Liver (tissue), 8 donors: ENCODE measurements at regions not wholly inside any gene's neighbourhood (a gene's known extent, or its start where the extent isn't known, plus 50 kb on each side); places are given as distances from the start of the nearest gene placed in this dataset.

Source experiments
- DNase-seq: peaks from one replicate; pipeline ENCODE4 v3.0.0-alpha.2; 2017; ENCODE audit warnings: low spot score
- H3K27ac ChIP-seq, 2 donors: one replicate each; pipeline ENCODE4 v1.7.0; 2013; ENCODE audit warnings: inconsistent platforms in 2 of 2, low read length in 2 of 2, control low read depth in 1 of 2, low read depth in 1 of 2, mild to moderate bottlenecking in 1 of 2
- H3K27me3 ChIP-seq, 4 donors: one replicate each; pipeline versions ENCODE4 v1.6.1 to v1.7.0; 2013; ENCODE audit warnings: low read length in 3 of 4, inconsistent platforms in 1 of 4, mild to moderate bottlenecking in 1 of 4, moderate library complexity in 1 of 4; ENCODE audit not compliant: control insufficient read depth in 4 of 4, insufficient read depth in 4 of 4
- H3K36me3 ChIP-seq, 4 donors: one replicate each; pipeline versions ENCODE4 v1.6.1 to v1.7.0; 2013; ENCODE audit warnings: low read length in 3 of 4, mild to moderate bottlenecking in 3 of 4, low read depth in 1 of 4, moderate library complexity in 1 of 4; ENCODE audit not compliant: control insufficient read depth in 4 of 4, insufficient read depth in 3 of 4
- H3K4me1 ChIP-seq, 4 donors: one replicate each; pipeline versions ENCODE4 v1.6.1 to v1.7.0; 2013; ENCODE audit warnings: low read length in 3 of 4, mild to moderate bottlenecking in 3 of 4, moderate library complexity in 1 of 4; ENCODE audit not compliant: control insufficient read depth in 4 of 4, insufficient read depth in 4 of 4
- H3K4me3 ChIP-seq, 3 donors: one replicate each; pipeline versions ENCODE4 v1.6.1 to v1.7.0; 2013; ENCODE audit warnings: low read length in 3 of 3, control low read depth in 1 of 3, low read depth in 1 of 3, mild to moderate bottlenecking in 1 of 3
- H3K9ac ChIP-seq, 2 donors: one replicate each; pipeline ENCODE4 v1.7.0; 2013; ENCODE audit warnings: low read length in 2 of 2, mild to moderate bottlenecking in 2 of 2, moderate library complexity in 2 of 2, control low read depth in 1 of 2, low read depth in 1 of 2
- H3K9me3 ChIP-seq, 4 donors: one replicate each; pipeline versions ENCODE4 v1.6.1 to v1.7.0; 2013; ENCODE audit warnings: low read length in 3 of 4; ENCODE audit not compliant: control insufficient read depth in 4 of 4
- FOXA1 ChIP-seq: IDR thresholded peaks from 2 replicates; pipeline ENCODE4 v1.6.1; 2016; ENCODE audit warnings: antibody characterized with exemption
- FOXA2 ChIP-seq: IDR thresholded peaks from 2 replicates; pipeline ENCODE4 v1.6.1; 2016; ENCODE audit warnings: antibody characterized with exemption
- GABPA ChIP-seq, 2 donors: IDR thresholded peaks in 1 of 2; conservative IDR thresholded peaks in 1 of 2; 2 replicates each; pipeline ENCODE4 v1.6.1; 2016; ENCODE audit warnings: antibody characterized with exemption in 2 of 2, mild to moderate bottlenecking in 1 of 2, moderate library complexity in 1 of 2
- HNF4A ChIP-seq, 2 donors: conservative IDR thresholded peaks; 2 replicates each; pipeline ENCODE4 v1.6.1; 2016; ENCODE audit warnings: antibody characterized with exemption in 2 of 2, mild to moderate bottlenecking in 2 of 2
- HNF4G ChIP-seq: IDR thresholded peaks from 2 replicates; pipeline ENCODE4 v1.6.1; 2016; ENCODE audit warnings: antibody characterized with exemption
- JUND ChIP-seq, 2 donors: IDR thresholded peaks; 2 replicates each; pipeline ENCODE4 v1.6.1; 2016; ENCODE audit warnings: antibody characterized with exemption in 2 of 2
- MAX ChIP-seq: IDR thresholded peaks from 2 replicates; pipeline ENCODE4 v1.6.1; 2016; ENCODE audit warnings: antibody characterized with exemption
- NR2F2 ChIP-seq: IDR thresholded peaks from 2 replicates; pipeline ENCODE4 v1.6.1; 2016; ENCODE audit warnings: antibody characterized with exemption
- RAD21 ChIP-seq, 2 donors: IDR thresholded peaks; 2 replicates each; pipeline ENCODE4 v1.6.1; 2016; ENCODE audit warnings: antibody characterized with exemption in 2 of 2, mild to moderate bottlenecking in 2 of 2
- RXRA ChIP-seq, 2 donors: IDR thresholded peaks; 2 replicates each; pipeline ENCODE4 v1.6.1; 2017 to 2018; ENCODE audit warnings: antibody characterized with exemption in 2 of 2, mild to moderate bottlenecking in 1 of 2
- SP1 ChIP-seq: IDR thresholded peaks from 2 replicates; pipeline ENCODE4 v1.6.1; 2018; ENCODE audit warnings: antibody characterized with exemption, mild to moderate bottlenecking
- TAF1 ChIP-seq: conservative IDR thresholded peaks from 2 replicates; pipeline ENCODE4 v1.6.1; 2016; ENCODE audit warnings: antibody characterized with exemption, mild to moderate bottlenecking
- YY1 ChIP-seq: IDR thresholded peaks from 2 replicates; pipeline ENCODE4 v1.6.1; 2016; ENCODE audit warnings: antibody characterized with exemption, mild to moderate bottlenecking
- ZBTB33 ChIP-seq: IDR thresholded peaks from 2 replicates; pipeline ENCODE4 v1.6.1; 2016; ENCODE audit warnings: antibody characterized with exemption
- WGBS: extraction: QIAGEN DNeasy Blood & Tissue Kit; methylation state at CpG from one replicate; pipeline ENCODE4 v1.1.7; 2013; 5-methylcytosine and 5-hydroxymethylcytosine counted together
- TF ChIP-seq, protein P1 (sequence below): fragments of 150-350 bp; IDR thresholded peaks from 2 replicates; pipeline ENCODE4 v1.5.1; 2017; ENCODE audit warnings: improper control_type of control experiment, low read depth, low read length; ENCODE audit not compliant: missing input control
- TF ChIP-seq, protein P2 (sequence below): IDR thresholded peaks from 2 replicates; pipeline ENCODE4 v1.6.1; 2016; ENCODE audit warnings: antibody characterized with exemption
- TF ChIP-seq, protein P3 (sequence below): IDR thresholded peaks from 2 replicates; pipeline ENCODE4 v1.6.1; 2016; ENCODE audit warnings: antibody characterized with exemption, mild to moderate bottlenecking
- donor health status: healthy.
- donor health status: healthy.
- donor health status: healthy.
- donor health status: healthy.
- donor health status: healthy.

- Histone ChIP-seq H3K9ac (no peak overlapping the region), H3K27me3 (no peaks in the 10 kb centered on the region), H3K9me3 (no peaks in the 10 kb centered on the region), H3K4me1 (no peaks in the 10 kb centered on the region), H3K4me3 (no peak overlapping the region), H3K36me3 (no peaks in the 10 kb centered on the region), H3K27ac (no peak overlapping the region)
- 86% methylated on average over 3 of the region's 3 CpGs for WGBS
- TF ChIP-seq JUND (IDR thresholded peaks at IDR 0.05) = no peak
- no peak for TF ChIP-seq GABPA (IDR thresholded peaks at IDR 0.05 in 1 of 2, conservative IDR thresholded peaks at IDR 0.05 in 1 of 2)
- no peak for TF ChIP-seq ZBTB33
- no peak for TF ChIP-seq RAD21 (IDR thresholded peaks at IDR 0.05)
- TF ChIP-seq, protein P1, sequence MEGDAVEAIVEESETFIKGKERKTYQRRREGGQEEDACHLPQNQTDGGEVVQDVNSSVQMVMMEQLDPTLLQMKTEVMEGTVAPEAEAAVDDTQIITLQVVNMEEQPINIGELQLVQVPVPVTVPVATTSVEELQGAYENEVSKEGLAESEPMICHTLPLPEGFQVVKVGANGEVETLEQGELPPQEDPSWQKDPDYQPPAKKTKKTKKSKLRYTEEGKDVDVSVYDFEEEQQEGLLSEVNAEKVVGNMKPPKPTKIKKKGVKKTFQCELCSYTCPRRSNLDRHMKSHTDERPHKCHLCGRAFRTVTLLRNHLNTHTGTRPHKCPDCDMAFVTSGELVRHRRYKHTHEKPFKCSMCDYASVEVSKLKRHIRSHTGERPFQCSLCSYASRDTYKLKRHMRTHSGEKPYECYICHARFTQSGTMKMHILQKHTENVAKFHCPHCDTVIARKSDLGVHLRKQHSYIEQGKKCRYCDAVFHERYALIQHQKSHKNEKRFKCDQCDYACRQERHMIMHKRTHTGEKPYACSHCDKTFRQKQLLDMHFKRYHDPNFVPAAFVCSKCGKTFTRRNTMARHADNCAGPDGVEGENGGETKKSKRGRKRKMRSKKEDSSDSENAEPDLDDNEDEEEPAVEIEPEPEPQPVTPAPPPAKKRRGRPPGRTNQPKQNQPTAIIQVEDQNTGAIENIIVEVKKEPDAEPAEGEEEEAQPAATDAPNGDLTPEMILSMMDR = no peak
- no peak for TF ChIP-seq RXRA (IDR thresholded peaks at IDR 0.05)
- TF ChIP-seq MAX = no peak
- TF ChIP-seq HNF4G = no peak
- no peak for TF ChIP-seq NR2F2
- no peak for TF ChIP-seq YY1
- TF ChIP-seq HNF4A (conservative IDR thresholded peaks at IDR 0.05) = no peak
- TF ChIP-seq, protein P2, sequence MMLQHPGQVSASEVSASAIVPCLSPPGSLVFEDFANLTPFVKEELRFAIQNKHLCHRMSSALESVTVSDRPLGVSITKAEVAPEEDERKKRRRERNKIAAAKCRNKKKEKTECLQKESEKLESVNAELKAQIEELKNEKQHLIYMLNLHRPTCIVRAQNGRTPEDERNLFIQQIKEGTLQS = no peak
- TF ChIP-seq SP1 = no peak
- TF ChIP-seq TAF1 = no peak
- TF ChIP-seq FOXA1 = no peak
- TF ChIP-seq, protein P3, sequence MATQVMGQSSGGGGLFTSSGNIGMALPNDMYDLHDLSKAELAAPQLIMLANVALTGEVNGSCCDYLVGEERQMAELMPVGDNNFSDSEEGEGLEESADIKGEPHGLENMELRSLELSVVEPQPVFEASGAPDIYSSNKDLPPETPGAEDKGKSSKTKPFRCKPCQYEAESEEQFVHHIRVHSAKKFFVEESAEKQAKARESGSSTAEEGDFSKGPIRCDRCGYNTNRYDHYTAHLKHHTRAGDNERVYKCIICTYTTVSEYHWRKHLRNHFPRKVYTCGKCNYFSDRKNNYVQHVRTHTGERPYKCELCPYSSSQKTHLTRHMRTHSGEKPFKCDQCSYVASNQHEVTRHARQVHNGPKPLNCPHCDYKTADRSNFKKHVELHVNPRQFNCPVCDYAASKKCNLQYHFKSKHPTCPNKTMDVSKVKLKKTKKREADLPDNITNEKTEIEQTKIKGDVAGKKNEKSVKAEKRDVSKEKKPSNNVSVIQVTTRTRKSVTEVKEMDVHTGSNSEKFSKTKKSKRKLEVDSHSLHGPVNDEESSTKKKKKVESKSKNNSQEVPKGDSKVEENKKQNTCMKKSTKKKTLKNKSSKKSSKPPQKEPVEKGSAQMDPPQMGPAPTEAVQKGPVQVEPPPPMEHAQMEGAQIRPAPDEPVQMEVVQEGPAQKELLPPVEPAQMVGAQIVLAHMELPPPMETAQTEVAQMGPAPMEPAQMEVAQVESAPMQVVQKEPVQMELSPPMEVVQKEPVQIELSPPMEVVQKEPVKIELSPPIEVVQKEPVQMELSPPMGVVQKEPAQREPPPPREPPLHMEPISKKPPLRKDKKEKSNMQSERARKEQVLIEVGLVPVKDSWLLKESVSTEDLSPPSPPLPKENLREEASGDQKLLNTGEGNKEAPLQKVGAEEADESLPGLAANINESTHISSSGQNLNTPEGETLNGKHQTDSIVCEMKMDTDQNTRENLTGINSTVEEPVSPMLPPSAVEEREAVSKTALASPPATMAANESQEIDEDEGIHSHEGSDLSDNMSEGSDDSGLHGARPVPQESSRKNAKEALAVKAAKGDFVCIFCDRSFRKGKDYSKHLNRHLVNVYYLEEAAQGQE = no peak
- no peak for TF ChIP-seq FOXA2
- DNase-seq = no peak
Measured at GRCh38 chr5:99765011-99765410, 770.2 kb upstream of the FAM174A start.
